H9 (cell line): ENCODE measurements at regions not wholly inside any gene's neighbourhood (a gene's known extent, or its start where the extent isn't known, plus 50 kb on each side); places are given as distances from the start of the nearest gene placed in this dataset.

Experiments
- DNase-seq: peaks from one replicate; pipeline ENCODE4 v3.0.0-alpha.2; 2017
- H2AFZ ChIP-seq: one replicate; pipeline ENCODE4 v1.6.1; 2013; ENCODE audit warnings: mild to moderate bottlenecking, low read length, control low read depth, moderate library complexity
- H2AK5ac ChIP-seq: 2 replicates; pipeline ENCODE4 v1.6.1; 2013; ENCODE audit warnings: low read length, control low read depth, mixed read lengths; ENCODE audit not compliant: insufficient read length
- H2BK120ac ChIP-seq: one replicate; pipeline ENCODE4 v1.6.1; 2013; ENCODE audit warnings: low read depth, mild to moderate bottlenecking, low read length, control low read depth, inconsistent platforms; ENCODE audit not compliant: poor library complexity, severe bottlenecking
- H2BK12ac ChIP-seq: 2 replicates; pipeline ENCODE4 v1.6.1; 2013; ENCODE audit warnings: low read length, control low read depth, mixed read lengths, low read depth; ENCODE audit not compliant: insufficient read length
- H2BK15ac ChIP-seq: 2 replicates; pipeline ENCODE4 v1.6.1; 2013; ENCODE audit warnings: low read depth, low read length, control low read depth
- H2BK20ac ChIP-seq: one replicate; pipeline ENCODE4 v1.6.1; 2013; ENCODE audit warnings: low read depth, mild to moderate bottlenecking, low read length, control low read depth, inconsistent platforms; ENCODE audit not compliant: poor library complexity, severe bottlenecking
- H2BK5ac ChIP-seq: 2 replicates; pipeline ENCODE4 v1.6.1; 2013; ENCODE audit warnings: low read length, control low read depth, mixed read lengths; ENCODE audit not compliant: insufficient read length
- H3K14ac ChIP-seq: 2 replicates; pipeline ENCODE4 v1.6.1; 2013; ENCODE audit warnings: low read length, control low read depth; ENCODE audit not compliant: insufficient read depth
- H3K18ac ChIP-seq: 2 replicates; pipeline ENCODE4 v1.6.1; 2013; ENCODE audit warnings: low read depth, mild to moderate bottlenecking, mixed read lengths, low read length, control low read depth; ENCODE audit not compliant: insufficient read length
- H3K23ac ChIP-seq: 2 replicates; pipeline ENCODE4 v1.6.1; 2013; ENCODE audit warnings: low read length, control low read depth, mixed read lengths, low read depth; ENCODE audit not compliant: insufficient read length
- H3K23me2 ChIP-seq: 2 replicates; pipeline ENCODE4 v1.6.1; 2013; ENCODE audit warnings: low read depth, mild to moderate bottlenecking, mixed read lengths, low read length, control low read depth; ENCODE audit not compliant: insufficient read length, poor library complexity, severe bottlenecking
- H3K27ac ChIP-seq: 2 replicates; pipeline ENCODE4 v1.5.1; 2013; ENCODE audit warnings: low read length, control low read depth, mixed read lengths, low read depth; ENCODE audit not compliant: insufficient read length
- H3K27me3 ChIP-seq: 2 replicates; pipeline ENCODE4 v1.6.1; 2013; ENCODE audit warnings: low read length, control low read depth, inconsistent platforms; ENCODE audit not compliant: insufficient read depth
- H3K4ac ChIP-seq: 2 replicates; pipeline ENCODE4 v1.6.1; 2013; ENCODE audit warnings: low read depth, mild to moderate bottlenecking, control low read depth, inconsistent platforms, low read length, moderate library complexity
- H3K4me1 ChIP-seq: 2 replicates; pipeline ENCODE4 v1.6.1; 2013; ENCODE audit warnings: low read length, control low read depth, inconsistent platforms; ENCODE audit not compliant: insufficient read depth
- H3K4me2 ChIP-seq: 2 replicates; pipeline ENCODE4 v1.6.1; 2013; ENCODE audit warnings: low read length, control low read depth, mixed read lengths; ENCODE audit not compliant: insufficient read length, insufficient read depth
- H3K56ac ChIP-seq: 2 replicates; pipeline ENCODE4 v1.6.1; 2013; ENCODE audit warnings: low read depth, mild to moderate bottlenecking, mixed read lengths, low read length, control low read depth; ENCODE audit not compliant: insufficient read length
- H3K79me1 ChIP-seq: 2 replicates; pipeline ENCODE4 v1.6.1; 2013; ENCODE audit warnings: low read depth, mild to moderate bottlenecking, moderate library complexity, low read length, control low read depth, inconsistent platforms; ENCODE audit not compliant: insufficient read depth, poor library complexity, severe bottlenecking
- H3K79me2 ChIP-seq: 2 replicates; pipeline ENCODE4 v1.6.1; 2013; ENCODE audit warnings: low read length, control low read depth, inconsistent platforms; ENCODE audit not compliant: insufficient read depth
- H3K9ac ChIP-seq: 2 replicates; pipeline ENCODE4 v1.6.1; 2013; ENCODE audit warnings: low read length, control low read depth, mixed read lengths; ENCODE audit not compliant: insufficient read length; ENCODE audit errors: extremely low read depth
- H3K9me3 ChIP-seq: one replicate; pipeline ENCODE4 v1.6.1; 2013; ENCODE audit warnings: low read depth, low read length, inconsistent platforms; ENCODE audit not compliant: control insufficient read depth
- H3T11ph ChIP-seq: one replicate; pipeline ENCODE4 v1.6.1; 2013; ENCODE audit warnings: mild to moderate bottlenecking, low read length, control low read depth, inconsistent platforms
- H4K20me1 ChIP-seq: one replicate; pipeline ENCODE4 v1.6.1; 2013; ENCODE audit not compliant: control insufficient read depth, insufficient read length, insufficient read depth
- H4K5ac ChIP-seq: 2 replicates; pipeline ENCODE4 v1.6.1; 2013; ENCODE audit warnings: low read depth, mild to moderate bottlenecking, mixed read lengths, low read length, control low read depth; ENCODE audit not compliant: insufficient read length
- H4K8ac ChIP-seq: replicated peaks from 2 replicates; pipeline ENCODE4 v1.6.1; 2013; ENCODE audit warnings: low read length, control low read depth, mixed read lengths, low read depth; ENCODE audit not compliant: insufficient read length
- H4K91ac ChIP-seq: 2 replicates; pipeline ENCODE4 v1.6.1; 2013; ENCODE audit warnings: low read depth, mild to moderate bottlenecking, moderate library complexity, mixed read lengths, low read length, control low read depth; ENCODE audit not compliant: insufficient read length
- H3K27ac Mint-ChIP-seq, 3 experiments: 2 replicates in 2 of 3; 3 replicates in 1 of 3; pipeline ENCODE4 v1.8.0; 2020 to 2021; ENCODE audit warnings: mixed read lengths in 3 of 3, mild to moderate bottlenecking in 1 of 3, moderate library complexity in 1 of 3
- H3K27me3 Mint-ChIP-seq: 2 replicates; pipeline ENCODE4 v1.8.0; 2021; ENCODE audit warnings: low read depth, mild to moderate bottlenecking, moderate library complexity, mixed read lengths
- H3K36me3 Mint-ChIP-seq, 3 experiments: 2 replicates in 2 of 3; 3 replicates in 1 of 3; pipeline ENCODE4 v1.8.0; 2020 to 2021; ENCODE audit warnings: low read depth in 3 of 3, mixed read lengths in 3 of 3; ENCODE audit not compliant: insufficient read depth in 1 of 3
- H3K4me1 Mint-ChIP-seq, 2 experiments: 2 replicates each; pipeline ENCODE4 v1.8.0; 2020; ENCODE audit warnings: mixed read lengths in 2 of 2
- H3K4me3 Mint-ChIP-seq, 2 experiments: 2 replicates in 1 of 2; 3 replicates in 1 of 2; pipeline ENCODE4 v1.8.0; 2020 to 2021; ENCODE audit warnings: mild to moderate bottlenecking in 2 of 2, mixed read lengths in 2 of 2, moderate library complexity in 1 of 2
- H3K9me3 Mint-ChIP-seq, 2 experiments: 2 replicates in 1 of 2; 3 replicates in 1 of 2; pipeline ENCODE4 v1.8.0; 2020; ENCODE audit warnings: mild to moderate bottlenecking in 2 of 2, mixed read lengths in 2 of 2, moderate library complexity in 1 of 2
- WGBS: extraction: QIAGEN DNeasy Blood & Tissue Kit; methylation state at CpG from one replicate; pipeline ENCODE4 v1.1.7; 2013; ENCODE audit warnings: missing lambda C conversion rate, low lambda C conversion rate, mixed read lengths; ENCODE audit not compliant: insufficient read length; ENCODE audit errors: extremely low coverage; 5-methylcytosine and 5-hydroxymethylcytosine counted together
- TF ChIP-seq, protein P1 (sequence below): fragments of 200-600 bp; sonication (generic); conservative IDR thresholded peaks from 3 replicates; pipeline ENCODE4 v1.8.0; 2021; ENCODE audit warnings: antibody characterized with exemption, mild to moderate bottlenecking

GRCh38 chr2:217431577-217432269, 571.1 kb downstream of the TNS1 start:
- H4K8ac ChIP-seq: no peak overlapping the region
- no peak overlapping the region for H2BK12ac ChIP-seq
- H3K4me2 ChIP-seq: no peak overlapping the region
- no peak overlapping the region for H3K18ac ChIP-seq
- TF ChIP-seq, protein P1, sequence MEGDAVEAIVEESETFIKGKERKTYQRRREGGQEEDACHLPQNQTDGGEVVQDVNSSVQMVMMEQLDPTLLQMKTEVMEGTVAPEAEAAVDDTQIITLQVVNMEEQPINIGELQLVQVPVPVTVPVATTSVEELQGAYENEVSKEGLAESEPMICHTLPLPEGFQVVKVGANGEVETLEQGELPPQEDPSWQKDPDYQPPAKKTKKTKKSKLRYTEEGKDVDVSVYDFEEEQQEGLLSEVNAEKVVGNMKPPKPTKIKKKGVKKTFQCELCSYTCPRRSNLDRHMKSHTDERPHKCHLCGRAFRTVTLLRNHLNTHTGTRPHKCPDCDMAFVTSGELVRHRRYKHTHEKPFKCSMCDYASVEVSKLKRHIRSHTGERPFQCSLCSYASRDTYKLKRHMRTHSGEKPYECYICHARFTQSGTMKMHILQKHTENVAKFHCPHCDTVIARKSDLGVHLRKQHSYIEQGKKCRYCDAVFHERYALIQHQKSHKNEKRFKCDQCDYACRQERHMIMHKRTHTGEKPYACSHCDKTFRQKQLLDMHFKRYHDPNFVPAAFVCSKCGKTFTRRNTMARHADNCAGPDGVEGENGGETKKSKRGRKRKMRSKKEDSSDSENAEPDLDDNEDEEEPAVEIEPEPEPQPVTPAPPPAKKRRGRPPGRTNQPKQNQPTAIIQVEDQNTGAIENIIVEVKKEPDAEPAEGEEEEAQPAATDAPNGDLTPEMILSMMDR: no peak
- H3K56ac ChIP-seq: no peak overlapping the region
- H3T11ph ChIP-seq: no peak overlapping the region
- no peak overlapping the region for H2BK5ac ChIP-seq
- H4K5ac ChIP-seq: no peak overlapping the region
- peaks cover 3% of the 10 kb centered on the region; the same call in 1 of the 2 replicates for H3K4me1 ChIP-seq
- Mint-ChIP-seq H3K27me3 (peaks cover 16% of the 10 kb centered on the region), H3K4me1 (peaks cover 19 to 20% of the 10 kb centered on the region in 2 experiments), H3K9me3 (no peaks in the 10 kb centered on the region), H3K4me3 (no peak overlapping the region), H3K27ac (peak overlapping the region in 1 of 3 experiments; percentile 20; a peak in 1 of 7 replicates), H3K36me3 (no peaks in the 10 kb centered on the region)
- no CpG with 5 or more reads among the region's 7 CpGs for WGBS
- H3K14ac ChIP-seq: no peak overlapping the region
- H3K23me2 ChIP-seq: no peaks in the 10 kb centered on the region
- no peak overlapping the region for H3K4ac ChIP-seq
- H3K79me1 ChIP-seq: no peaks in the 10 kb centered on the region
- no peak overlapping the region for H2BK120ac ChIP-seq
- H3K23ac ChIP-seq: no peak overlapping the region
- H3K27me3 ChIP-seq: no peaks in the 10 kb centered on the region
- H4K91ac ChIP-seq: no peak overlapping the region
- no peaks in the 10 kb centered on the region for H3K9me3 ChIP-seq
- H3K79me2 ChIP-seq: no peaks in the 10 kb centered on the region
- no peak overlapping the region for H2BK20ac ChIP-seq
- no peak overlapping the region for H2AFZ ChIP-seq
- H3K9ac ChIP-seq: no peak overlapping the region
- H2AK5ac ChIP-seq: no peak overlapping the region
- H3K27ac ChIP-seq: no peak overlapping the region
- H2BK15ac ChIP-seq: no peak overlapping the region
- no peaks in the 10 kb centered on the region for H4K20me1 ChIP-seq
- DNase-seq: no peak
